ENCODE measurements at regions not wholly inside any gene's neighbourhood (a gene's known extent, or its start where the extent isn't known, plus 50 kb on each side); places are given as distances from the start of the nearest gene placed in this dataset.

GRCh38 chr1:182292193-182292741 is 99.3 kb downstream of the GLUL start:
- no peak for TF ChIP-seq ZNF398 (tag by site-specific recombination; IDR thresholded peaks at IDR 0.05)
- no peak for TF ChIP-seq ZBTB10 (tag by site-specific recombination; IDR thresholded peaks at IDR 0.05)
- no peak for TF ChIP-seq ZNF174 (tag by site-specific recombination; IDR thresholded peaks at IDR 0.05)
- TF ChIP-seq ZNF223 (tag by site-specific recombination; IDR thresholded peaks at IDR 0.05): no peak
- TF ChIP-seq PRDM1 (tag by site-specific recombination; IDR thresholded peaks at IDR 0.05): no peak
- no peak for TF ChIP-seq SCRT2 (tag by site-specific recombination; IDR thresholded peaks at IDR 0.05)
- TF ChIP-seq BCL11A (tag by site-specific recombination; IDR thresholded peaks at IDR 0.05; ENCODE audit: low read depth): no peak
- no peak for TF ChIP-seq ZBTB1 (tag by site-specific recombination; IDR thresholded peaks at IDR 0.05)
- TF ChIP-seq, protein P1, sequence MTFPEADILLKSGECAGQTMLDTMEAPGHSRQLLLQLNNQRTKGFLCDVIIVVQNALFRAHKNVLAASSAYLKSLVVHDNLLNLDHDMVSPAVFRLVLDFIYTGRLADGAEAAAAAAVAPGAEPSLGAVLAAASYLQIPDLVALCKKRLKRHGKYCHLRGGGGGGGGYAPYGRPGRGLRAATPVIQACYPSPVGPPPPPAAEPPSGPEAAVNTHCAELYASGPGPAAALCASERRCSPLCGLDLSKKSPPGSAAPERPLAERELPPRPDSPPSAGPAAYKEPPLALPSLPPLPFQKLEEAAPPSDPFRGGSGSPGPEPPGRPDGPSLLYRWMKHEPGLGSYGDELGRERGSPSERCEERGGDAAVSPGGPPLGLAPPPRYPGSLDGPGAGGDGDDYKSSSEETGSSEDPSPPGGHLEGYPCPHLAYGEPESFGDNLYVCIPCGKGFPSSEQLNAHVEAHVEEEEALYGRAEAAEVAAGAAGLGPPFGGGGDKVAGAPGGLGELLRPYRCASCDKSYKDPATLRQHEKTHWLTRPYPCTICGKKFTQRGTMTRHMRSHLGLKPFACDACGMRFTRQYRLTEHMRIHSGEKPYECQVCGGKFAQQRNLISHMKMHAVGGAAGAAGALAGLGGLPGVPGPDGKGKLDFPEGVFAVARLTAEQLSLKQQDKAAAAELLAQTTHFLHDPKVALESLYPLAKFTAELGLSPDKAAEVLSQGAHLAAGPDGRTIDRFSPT (tag by site-specific recombination; IDR thresholded peaks at IDR 0.05): no peak
- TF ChIP-seq ZNF19 (tag by site-specific recombination; IDR thresholded peaks at IDR 0.05; ENCODE audit: low read depth): no peak
- no peak for TF ChIP-seq ZNF48 (tag by site-specific recombination; IDR thresholded peaks at IDR 0.05)
- no peak for TF ChIP-seq ZNF560 (tag by site-specific recombination; IDR thresholded peaks at IDR 0.05; ENCODE audit: borderline replicate concordance)
- TF ChIP-seq ZNF776 (tag by site-specific recombination; IDR thresholded peaks at IDR 0.05; ENCODE audit: borderline replicate concordance): no peak
- TF ChIP-seq ZNF785 (tag by site-specific recombination; IDR thresholded peaks at IDR 0.05): no peak
- TF ChIP-seq ZNF37A (tag by site-specific recombination; IDR thresholded peaks at IDR 0.05): no peak
- H3K27ac ChIP-seq (ENCODE audit: extremely low read depth, low read depth, low read length): no peak overlapping the region
- POLR2A ChIA-PET: no interaction called here
- no peaks in the 10 kb centered on the region for H3K4me1 ChIP-seq (ENCODE audit: control insufficient read depth, insufficient read depth, low read length)
- H3K9me3 ChIP-seq (ENCODE audit: control insufficient read depth, insufficient read depth, low read depth, low read length): no peaks in the 10 kb centered on the region
- CTCF ChIA-PET: no interaction called here
- no peaks in the 10 kb centered on the region for H3K36me3 ChIP-seq (ENCODE audit: control insufficient read depth in 2 of 2, insufficient read depth in 1 of 2, low read length in 2 of 2)
- no peak overlapping the region for H3K4me3 ChIP-seq (ENCODE audit: low read depth, low read length)

GRCh38 chr1:182291584-182292192 is 99.9 kb downstream of the GLUL start:
- TF ChIP-seq ATF2 (tag by site-specific recombination; IDR thresholded peaks at IDR 0.05; ENCODE audit: low read depth) (no peak), ZNF791 (tag by site-specific recombination; IDR thresholded peaks at IDR 0.05) (no peak), ZNF341 (tag by site-specific recombination; IDR thresholded peaks at IDR 0.05; ENCODE audit: low read depth) (no peak)
- Histone ChIP-seq H3K4me3 (ENCODE audit: low read depth, low read length) (no peak overlapping the region), H3K27ac (ENCODE audit: extremely low read depth, low read depth, low read length) (no peak overlapping the region), H3K36me3 (ENCODE audit: control insufficient read depth in 2 of 2, insufficient read depth in 1 of 2, low read length in 2 of 2) (no peaks in the 10 kb centered on the region), H3K4me1 (ENCODE audit: control insufficient read depth, insufficient read depth, low read length) (no peaks in the 10 kb centered on the region), H3K9me3 (ENCODE audit: control insufficient read depth, insufficient read depth, low read depth, low read length) (no peaks in the 10 kb centered on the region)
- ChIA-PET CTCF (no interaction called here), POLR2A (no interaction called here)

All from HEK293 (cell line).